ENCODE measurements at regions not wholly inside any gene's neighbourhood (a gene's known extent, or its start where the extent isn't known, plus 50 kb on each side); places are given as distances from the start of the nearest gene placed in this dataset.

GRCh38 chr13:47226516-47226915 lies 329.7 kb upstream of the HTR2A start:
- DNase-seq = no peak

GRCh38 chr13:47220453-47221140 lies 323.7 kb upstream of the HTR2A start:
- DNase-seq = no peak

- no peak for DNase-seq
Observed at GRCh38 chr13:47218611-47219010, 321.8 kb upstream of the HTR2A start.

- DNase-seq = no peak
Observed at GRCh38 chr13:47216176-47216822, 319.4 kb upstream of the HTR2A start.

- no peak for DNase-seq
Observed at GRCh38 chr13:47215736-47216135, 318.9 kb upstream of the HTR2A start.

- no peak for DNase-seq
Observed at GRCh38 chr13:47213047-47213446, 316.2 kb upstream of the HTR2A start.

- no peak for DNase-seq
Observed at GRCh38 chr13:47211106-47211505, 314.3 kb upstream of the HTR2A start.

- DNase-seq = no peak
Observed at GRCh38 chr13:47206111-47206510, 309.3 kb upstream of the HTR2A start.

- no peak for DNase-seq
Observed at GRCh38 chr13:47190696-47191305, 293.9 kb upstream of the HTR2A start.

- DNase-seq = no peak
Observed at GRCh38 chr13:47188802-47189201, 291.9 kb upstream of the HTR2A start.

- DNase-seq = no peak
Observed at GRCh38 chr13:47186471-47186870, 289.6 kb upstream of the HTR2A start.

- DNase-seq = no peak
Observed at GRCh38 chr13:47184321-47184720, 287.5 kb upstream of the HTR2A start.

GRCh38 chr13:47179321-47179720 lies 282.5 kb upstream of the HTR2A start:
- DNase-seq = no peak

- no peak for DNase-seq
Observed at GRCh38 chr13:47178090-47178950, 281.5 kb upstream of the HTR2A start.

- no peak for DNase-seq
Observed at GRCh38 chr13:47175172-47175866, 278.5 kb upstream of the HTR2A start.

- no peak for DNase-seq
Observed at GRCh38 chr13:47170971-47171370, 274.1 kb upstream of the HTR2A start.

- no peak for DNase-seq
Observed at GRCh38 chr13:47168618-47169017, 271.8 kb upstream of the HTR2A start.

GRCh38 chr13:47168066-47168465 lies 271.2 kb upstream of the HTR2A start:
- DNase-seq = no peak

- no peak for DNase-seq
Observed at GRCh38 chr13:47166336-47166735, 269.5 kb upstream of the HTR2A start.

- DNase-seq = no peak
Observed at GRCh38 chr13:47159853-47160550, 263.1 kb upstream of the HTR2A start.

GRCh38 chr13:47158593-47158992 lies 261.7 kb upstream of the HTR2A start:
- no peak for DNase-seq

- DNase-seq = no peak
Observed at GRCh38 chr13:47148543-47148942, 251.7 kb upstream of the HTR2A start.
